Posterior vena cava (tissue), 2 donors: ENCODE measurements at regions not wholly inside any gene's neighbourhood (a gene's known extent, or its start where the extent isn't known, plus 50 kb on each side); places are given as distances from the start of the nearest gene placed in this dataset.
"Not testable (repeated sequence)": the region's sequence is repeated elsewhere in the genome, so short reads cannot be mapped to it uniquely, and the experiment has no call there.

Source experiments
- DNase-seq: peaks from one replicate; pipeline ENCODE4 v3.0.0-alpha.2; 2020; ENCODE audit warnings: low spot score
- intact Hi-C, 2 donors: fragments of 100-400 bp; cut with DNase I; formaldehyde crosslinking; loops; one replicate each; pipeline versions ENCODE4 v1.14.1 to v1.14.2; 2022 to 2023
- donor health status: DM: yes; HTN: yes; CAD: no.
- donor health status: DM: yes; HTN: yes; CAD: no.

GRCh38 chr11:100574894-100575769, 112.0 kb upstream of the ARHGAP42 start:
- intact Hi-C loops: loop anchor here (5.0 to 10.0 kb wide), 3 partner anchors 280 to 362 kb away; no protein-coding TSS in a partner anchor
- no peak for DNase-seq

GRCh38 chr11:100575860-100576717, 111.0 kb upstream of the ARHGAP42 start:
- no peak for DNase-seq
- intact Hi-C loops: loop anchor here (5.0 to 10.0 kb wide), 3 partner anchors 279 to 361 kb away; no protein-coding TSS in a partner anchor

GRCh38 chr11:100576718-100577021, 110.4 kb upstream of the ARHGAP42 start:
- intact Hi-C loops: loop anchor here (5.0 to 10.0 kb wide), 3 partner anchors 278 to 361 kb away; no protein-coding TSS in a partner anchor
- DNase-seq: no peak

GRCh38 chr11:100578831-100579311, 108.2 kb upstream of the ARHGAP42 start:
- DNase-seq: no peak
- intact Hi-C loops: loop anchor here (5.0 to 10.0 kb wide), 3 partner anchors 276 to 358 kb away; no protein-coding TSS in a partner anchor

GRCh38 chr11:100581318-100581717, 105.8 kb upstream of the ARHGAP42 start:
- intact Hi-C loops: no loop called here
- no peak for DNase-seq

GRCh38 chr11:100584201-100584985, 102.7 kb upstream of the ARHGAP42 start:
- intact Hi-C loops: no loop called here
- no peak for DNase-seq

- no peak for DNase-seq
- intact Hi-C loops: no loop called here
These were observed 101.4 kb upstream of the ARHGAP42 start for GRCh38 chr11:100585728-100586127.

GRCh38 chr11:100586361-100587101, 100.6 kb upstream of the ARHGAP42 start:
- intact Hi-C loops: no loop called here
- DNase-seq: no peak

GRCh38 chr11:100592619-100593260, 94.3 kb upstream of the ARHGAP42 start:
- no peak for DNase-seq
- intact Hi-C loops: no loop called here

- DNase-seq: no peak
- intact Hi-C loops: no loop called here
These were observed 93.8 kb upstream of the ARHGAP42 start for GRCh38 chr11:100593291-100593690.

- no peak for DNase-seq
- intact Hi-C loops: no loop called here
These were observed 92.8 kb upstream of the ARHGAP42 start for GRCh38 chr11:100594320-100594719.

GRCh38 chr11:100600941-100601340, 86.1 kb upstream of the ARHGAP42 start:
- no peak for DNase-seq
- intact Hi-C loops: no loop called here

GRCh38 chr11:100602716-100603115, 84.4 kb upstream of the ARHGAP42 start:
- DNase-seq: no peak

GRCh38 chr11:100607761-100608160, 79.3 kb upstream of the ARHGAP42 start:
- intact Hi-C loops, DNase-seq: not testable (repeated sequence)

More at GRCh38 chr11:100602716-100603115, 84.4 kb upstream of the ARHGAP42 start:
- intact Hi-C loops: no loop called here

GRCh38 chr11:100612766-100613165, 74.3 kb upstream of the ARHGAP42 start:
- intact Hi-C loops: no loop called here

GRCh38 chr11:100618914-100619313, 68.2 kb upstream of the ARHGAP42 start:
- intact Hi-C loops: loop anchor here in 1 of 2 donors (5.0 kb wide), 1 partner anchor 2002 kb away; no protein-coding TSS in a partner anchor
- no peak for DNase-seq

More at GRCh38 chr11:100612766-100613165, 74.3 kb upstream of the ARHGAP42 start:
- DNase-seq: no peak

GRCh38 chr11:100619484-100619883, 67.6 kb upstream of the ARHGAP42 start:
- DNase-seq: no peak
- intact Hi-C loops: loop anchor here in 1 of 2 donors (5.0 kb wide), 1 partner anchor 2002 kb away; no protein-coding TSS in a partner anchor

- intact Hi-C loops: loop anchor here in 1 of 2 donors (5.0 kb wide), 1 partner anchor 680 kb away; no protein-coding TSS in a partner anchor
- no peak for DNase-seq
These were observed 64.7 kb upstream of the ARHGAP42 start for GRCh38 chr11:100622404-100622803.
